NCI-H510A (cell line): ENCODE measurements at regions not wholly inside any gene's neighbourhood (a gene's known extent, or its start where the extent isn't known, plus 50 kb on each side); places are given as distances from the start of the nearest gene placed in this dataset.

Source experiments
- DNase-seq: peaks from one replicate; lab custom pipeline; 2025; lab: John Stamatoyannopoulos, UW

DNA sequence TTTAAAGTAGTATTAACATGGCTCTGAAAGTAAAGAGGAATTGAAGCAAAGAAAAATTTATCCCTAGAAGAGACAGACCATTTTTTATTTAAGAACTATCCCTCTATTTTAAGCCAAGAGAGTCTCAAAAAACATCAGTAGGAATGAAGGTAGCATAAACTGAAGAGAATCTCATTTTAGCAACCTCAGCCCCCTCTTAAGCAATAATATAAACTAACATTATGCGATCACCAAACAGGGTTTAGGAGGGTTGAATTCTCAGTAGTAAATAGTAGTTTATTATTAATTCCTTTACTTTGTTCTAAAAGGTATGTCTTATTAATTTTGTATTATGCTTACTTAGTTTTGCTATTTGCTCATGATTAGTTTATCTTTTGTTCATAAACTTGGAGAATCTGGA is 287.4 kb downstream of the CDK5RAP2 start:
- DNase-seq = no peak

DNA sequence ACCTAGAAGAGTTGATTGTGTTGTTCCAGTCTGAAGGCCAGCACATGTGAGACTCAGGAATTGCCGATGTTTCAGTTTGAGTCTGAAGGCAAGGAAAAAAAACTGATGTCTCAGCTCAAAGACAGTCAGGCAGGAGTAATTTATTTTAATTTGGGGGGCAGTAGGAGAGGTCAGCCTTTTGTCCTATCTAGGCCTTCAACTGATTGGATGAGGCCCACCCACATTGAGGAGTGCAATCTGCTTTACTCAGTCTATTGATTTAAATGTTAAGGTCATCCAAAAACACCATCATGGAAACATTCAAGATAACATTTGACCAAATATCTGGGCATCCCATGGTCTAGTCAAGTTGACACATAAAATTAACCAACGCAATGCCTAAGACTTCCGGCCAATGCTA is 288.9 kb downstream of the CDK5RAP2 start:
- DNase-seq = no peak

DNA sequence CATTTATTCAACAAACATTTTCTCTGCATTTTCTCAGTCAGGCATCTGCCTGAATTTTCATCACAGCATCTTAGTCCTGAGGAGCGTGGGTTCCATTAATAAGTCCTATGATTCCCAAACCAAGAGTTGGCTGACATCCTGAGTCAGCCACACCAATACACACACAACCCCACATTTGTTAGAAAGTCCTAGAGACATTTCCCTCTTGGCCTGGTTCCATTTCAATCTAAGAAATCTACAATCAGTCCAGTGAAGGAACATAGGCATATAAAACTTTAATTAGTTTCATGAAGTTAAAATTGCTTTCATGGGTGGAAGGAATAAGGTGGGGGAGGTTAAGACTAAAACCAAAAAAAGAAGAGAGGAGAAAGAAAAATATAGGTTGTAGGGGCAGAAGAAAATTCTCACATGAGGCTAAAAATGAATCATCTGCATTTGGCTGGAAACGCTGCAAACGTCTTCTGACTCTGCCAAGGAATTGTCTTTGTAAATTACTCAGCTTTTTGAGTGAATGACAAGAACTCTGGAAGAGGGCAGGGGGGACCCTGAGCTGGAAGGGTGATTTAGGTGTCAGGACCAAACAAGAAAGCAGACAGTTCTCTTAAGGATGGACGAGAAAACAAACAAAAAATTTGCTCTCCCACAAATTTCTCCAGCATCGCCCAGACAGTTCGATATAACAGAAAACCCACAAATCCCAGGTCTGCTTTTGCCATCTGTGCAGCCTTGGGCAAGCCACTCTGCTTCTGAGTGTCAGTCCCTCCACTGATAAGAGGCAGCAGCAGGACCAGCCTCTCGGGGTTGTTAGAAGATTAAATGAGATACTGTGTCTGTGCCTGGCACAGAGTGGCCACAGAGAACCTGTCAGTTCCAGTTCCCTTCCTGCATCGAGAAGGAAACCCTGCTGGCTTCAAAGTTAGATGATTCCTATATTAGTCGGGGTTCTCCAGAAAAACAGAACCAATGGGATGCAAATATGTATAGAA is 289.7 kb downstream of the CDK5RAP2 start:
- DNase-seq = no peak

DNA sequence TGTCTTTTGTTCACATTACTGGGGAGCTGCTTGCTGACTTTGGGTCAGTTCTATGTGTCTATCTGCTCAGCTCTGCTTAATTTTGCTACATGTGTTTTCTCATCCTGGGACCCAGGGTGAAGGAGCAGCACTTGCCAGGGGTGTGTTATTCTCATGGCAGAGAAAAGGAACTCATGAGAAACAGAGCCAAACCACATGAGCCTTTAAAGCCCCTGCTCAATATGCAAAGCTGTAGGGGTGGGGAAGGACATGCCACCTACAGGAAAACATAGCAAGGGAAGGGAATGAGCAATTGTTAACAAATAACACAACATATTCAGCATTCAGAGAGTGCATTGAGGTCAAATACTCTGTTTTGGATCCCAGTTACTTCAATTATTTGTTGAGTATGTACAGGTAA is 290.9 kb downstream of the CDK5RAP2 start:
- DNase-seq = no peak

GRCh38 chr9:120286530-120286929 is 293.4 kb downstream of the CDK5RAP2 start:
- DNase-seq = no peak

DNA sequence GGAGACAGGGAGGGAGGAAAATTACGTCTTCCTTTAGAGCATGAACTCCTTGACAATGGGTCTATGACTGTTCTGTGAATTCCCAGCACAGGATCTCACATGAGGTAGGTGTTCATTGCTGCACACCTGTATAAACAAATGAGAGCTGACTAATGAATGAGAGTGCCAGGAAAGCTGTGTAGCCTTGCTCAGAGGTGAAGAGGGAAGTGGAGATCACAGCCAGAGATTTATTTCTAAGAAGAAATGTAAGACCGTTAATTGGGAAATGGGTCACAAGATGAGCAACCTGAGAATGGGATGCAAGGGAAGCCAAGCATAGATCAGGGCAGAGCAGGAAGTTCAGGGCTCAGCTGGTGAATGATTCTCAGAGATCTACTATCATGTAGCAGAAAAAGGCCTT is 295.1 kb downstream of the CDK5RAP2 start:
- DNase-seq = no peak

- no peak for DNase-seq
Observed at GRCh38 chr9:120281665-120282064, 298.3 kb downstream of the CDK5RAP2 start.

- no peak for DNase-seq
Observed at GRCh38 chr9:120267929-120268328, 312.0 kb downstream of the CDK5RAP2 start.

DNA sequence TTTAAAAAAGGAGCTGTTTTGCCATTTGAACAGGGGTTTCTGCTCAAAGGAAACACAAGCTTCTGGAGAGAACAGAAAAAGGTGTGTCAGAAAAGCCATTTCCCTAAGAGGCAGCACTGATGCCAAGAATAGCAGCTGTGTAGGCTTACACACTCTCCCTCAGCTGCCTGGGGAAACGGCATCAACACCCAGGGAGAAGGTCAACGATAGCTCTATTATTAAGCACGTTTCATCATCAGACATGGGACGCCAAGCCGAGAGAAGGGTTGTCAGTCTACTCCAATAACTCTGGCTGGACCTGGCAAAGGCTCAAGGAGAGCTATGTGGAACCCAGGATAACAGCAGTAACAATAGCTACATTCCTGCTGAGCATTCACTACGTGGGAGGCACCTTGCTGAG is 314.2 kb downstream of the CDK5RAP2 start:
- no peak for DNase-seq

GRCh38 chr9:120264528-120264927 is 315.4 kb downstream of the CDK5RAP2 start:
- no peak for DNase-seq

DNA sequence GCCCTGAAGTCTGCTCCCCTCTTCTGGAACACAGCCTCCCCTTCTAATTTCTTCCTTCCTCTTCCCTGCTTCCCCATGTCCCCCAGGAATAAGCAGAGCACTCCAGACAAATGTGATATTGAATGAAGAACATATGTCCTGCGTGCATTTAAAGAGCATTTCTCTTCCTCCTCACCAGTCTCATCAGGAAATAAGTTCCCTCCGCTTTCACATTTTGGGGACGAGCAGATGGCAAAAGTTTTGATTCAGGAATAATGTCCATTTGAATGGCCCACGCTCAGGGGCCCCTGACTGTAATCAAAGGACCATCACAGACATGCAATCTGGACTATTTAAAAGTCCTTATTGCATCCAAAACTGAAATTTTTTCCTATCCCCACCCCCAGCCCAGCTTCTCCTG is 316.1 kb downstream of the CDK5RAP2 start:
- DNase-seq = no peak

DNA sequence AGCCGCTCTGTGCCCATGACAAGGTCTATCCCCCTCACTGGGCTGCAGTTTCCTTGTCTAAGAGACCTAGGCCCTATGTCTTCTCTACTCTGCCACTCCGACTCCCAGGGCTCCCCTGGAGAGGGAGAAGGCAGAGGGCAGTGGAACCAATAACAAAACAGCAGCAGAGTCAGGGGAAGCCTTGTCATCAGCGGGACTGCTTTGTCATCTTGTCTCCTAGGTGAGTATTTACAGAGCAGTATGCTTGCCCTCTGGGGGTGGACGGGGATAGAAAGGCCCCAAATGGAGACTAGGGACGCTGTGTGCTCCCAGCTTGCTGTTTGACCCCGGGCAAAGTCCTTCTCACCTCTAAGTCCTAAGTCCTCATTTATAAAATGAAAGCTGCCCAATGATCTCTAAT is 318.5 kb downstream of the CDK5RAP2 start:
- DNase-seq = no peak

DNA sequence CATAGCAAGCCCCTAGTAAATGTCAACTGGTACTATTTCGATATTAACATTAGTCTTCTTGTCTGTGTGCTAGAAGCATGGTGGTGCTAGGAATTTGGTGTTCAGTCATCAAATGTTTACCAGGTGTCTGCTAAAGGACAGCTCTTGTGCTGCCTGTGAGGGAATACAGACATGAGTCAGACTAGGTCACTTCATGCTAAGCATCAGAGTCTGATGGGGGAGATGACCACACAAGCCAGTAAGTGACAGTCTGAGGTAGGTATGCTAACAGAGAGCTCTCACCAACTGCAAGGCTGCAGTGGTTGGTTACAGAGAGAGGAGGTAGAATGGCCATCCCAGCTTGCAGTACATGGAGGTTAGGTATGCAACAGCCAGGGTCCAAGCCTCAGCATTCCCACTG is 320.9 kb downstream of the CDK5RAP2 start:
- no peak for DNase-seq

- DNase-seq = no peak
Observed at GRCh38 chr9:120258096-120258495, 321.9 kb downstream of the CDK5RAP2 start.

- DNase-seq = no peak
Observed at GRCh38 chr9:120257483-120257882, 322.5 kb downstream of the CDK5RAP2 start.

GRCh38 chr9:120256146-120256545 is 323.8 kb downstream of the CDK5RAP2 start:
- DNase-seq = no peak

DNA sequence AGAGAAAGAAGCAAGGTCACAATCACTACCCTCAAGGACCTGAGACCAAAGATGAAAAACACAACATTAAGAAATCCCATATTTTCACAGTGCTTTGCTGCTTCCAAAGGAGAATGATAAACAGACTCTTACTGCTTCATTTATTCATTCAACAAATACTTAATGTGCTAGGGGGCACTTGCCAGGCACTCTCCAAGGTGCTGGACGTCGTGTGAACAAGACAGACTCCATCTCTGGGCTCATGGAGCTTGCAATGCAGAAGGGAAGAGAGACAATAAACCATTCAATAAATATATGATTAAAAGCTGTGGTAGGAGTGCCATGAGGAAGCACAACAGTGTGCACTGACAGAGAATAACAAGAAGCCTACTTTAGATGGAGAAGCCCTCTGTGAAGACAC is 327.7 kb downstream of the CDK5RAP2 start:
- DNase-seq = no peak

- DNase-seq = no peak
Observed at GRCh38 chr9:120242116-120242811, 337.7 kb downstream of the CDK5RAP2 start.

GRCh38 chr9:120236596-120236995 is 343.4 kb downstream of the CDK5RAP2 start:
- no peak for DNase-seq

DNA sequence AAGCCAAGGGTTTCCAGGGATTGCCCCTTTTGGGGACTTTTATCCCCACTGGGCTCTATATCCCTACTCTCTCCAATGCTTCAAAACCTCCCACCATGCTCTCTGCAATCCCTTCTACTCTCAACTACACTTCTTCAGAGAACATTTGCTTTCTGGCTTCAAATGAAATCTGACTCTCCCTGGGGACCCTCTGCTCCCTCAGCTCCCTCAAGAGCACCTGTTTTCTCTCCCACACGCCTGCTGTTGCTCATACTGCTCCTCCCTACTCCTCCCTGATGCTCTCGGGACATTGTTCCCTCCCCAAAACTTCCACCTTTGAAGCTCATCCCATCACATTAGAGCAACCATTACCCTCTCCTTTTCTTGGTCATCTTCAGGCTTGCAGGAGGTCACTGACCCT is 344.9 kb downstream of the CDK5RAP2 start:
- no peak for DNase-seq

- no peak for DNase-seq
Observed at GRCh38 chr9:120230227-120230626, 349.7 kb downstream of the CDK5RAP2 start.

DNA sequence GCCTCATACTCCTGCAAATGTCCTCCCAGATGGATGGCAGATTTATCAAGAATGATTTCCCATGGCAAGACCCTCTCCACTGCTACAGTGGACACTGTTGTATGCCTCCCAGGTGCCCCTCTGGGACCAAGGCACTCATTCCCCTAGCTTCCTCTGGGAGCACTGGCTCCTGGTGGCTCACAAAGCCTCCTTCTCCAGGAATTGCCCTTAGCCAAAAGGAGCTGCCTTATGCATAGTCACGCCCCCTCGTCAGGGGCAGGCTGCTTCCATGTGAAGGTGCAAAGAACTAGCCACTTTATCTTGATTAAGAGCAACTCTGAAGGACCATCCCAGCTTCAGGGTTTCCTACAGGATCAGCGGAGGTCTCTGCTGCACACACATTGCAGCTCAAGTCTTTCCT is 358.1 kb downstream of the CDK5RAP2 start:
- DNase-seq = no peak

DNA sequence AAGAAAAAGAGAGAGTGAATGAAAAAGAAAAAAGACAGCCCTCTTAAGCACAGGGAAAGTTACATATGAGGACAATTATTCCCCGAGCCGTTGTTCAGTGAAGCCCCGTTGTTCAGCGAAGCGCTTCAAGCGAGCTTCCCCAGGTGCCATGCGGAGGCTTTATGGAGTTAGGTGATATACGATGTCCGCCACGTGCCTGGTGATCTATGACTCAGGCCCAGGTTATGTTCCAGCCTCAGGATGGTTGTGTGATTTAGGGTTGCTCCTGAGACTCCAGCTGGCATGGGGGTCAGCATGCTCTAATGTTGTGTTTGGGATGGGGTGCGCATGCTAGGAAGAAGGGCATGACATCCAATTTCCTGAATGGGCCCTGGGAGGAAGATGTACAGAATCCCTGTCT is 365.6 kb downstream of the CDK5RAP2 start:
- DNase-seq = no peak
